T47D (cell line): ENCODE measurements at regions not wholly inside any gene's neighbourhood (a gene's known extent, or its start where the extent isn't known, plus 50 kb on each side); places are given as distances from the start of the nearest gene placed in this dataset.

ENCODE experiments used
- DNase-seq, 2 experiments: peaks; one replicate each; pipeline versions ENCODE4 v3.0.0 to v3.0.0-alpha.2; 2011 to 2012; ENCODE audit warnings: low read depth in 1 of 2, low spot score in 1 of 2
- JUND ChIP-seq: IDR thresholded peaks from 2 replicates; pipeline ENCODE4 v1.6.1; 2012; ENCODE audit warnings: low read depth
- in situ Hi-C: cut with HindIII; loops from 2 replicates; pipeline ENCODE4 v1.10.0; 2016; ENCODE audit warnings: low sequenced_read_pairs, low pct_unique_long_range_greater_than_20kb

DNA sequence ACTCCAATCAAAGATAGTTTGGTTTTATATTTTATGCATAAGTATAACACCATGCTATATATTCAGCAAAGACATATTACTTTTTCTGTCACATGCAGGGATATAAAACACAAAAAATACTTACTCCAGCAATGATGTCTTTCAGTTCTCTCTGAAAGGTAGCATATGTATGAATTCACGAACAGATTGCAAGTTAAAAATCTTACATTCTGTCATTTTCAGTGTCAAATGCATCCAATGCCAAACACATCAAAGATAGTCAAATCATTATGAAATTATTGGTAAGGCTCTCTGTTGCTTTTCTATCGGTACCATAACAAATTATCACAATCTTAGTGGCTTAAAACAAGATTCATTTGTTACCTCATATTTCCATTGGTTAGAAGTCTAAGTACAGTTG is 492.0 kb upstream of the KIF2B start:
- in situ Hi-C loops, result no loop called here
- no peak for DNase-seq
- TF ChIP-seq JUND, result no peak

- in situ Hi-C loops, result no loop called here
- no peak for DNase-seq
- TF ChIP-seq JUND, result no peak
Observed at GRCh38 chr17:53321651-53322050, 501.1 kb upstream of the KIF2B start.

- in situ Hi-C loops, result no loop called here
- no peak for TF ChIP-seq JUND
- DNase-seq, result no peak
Observed at GRCh38 chr17:53319947-53320346, 502.8 kb upstream of the KIF2B start.

DNA sequence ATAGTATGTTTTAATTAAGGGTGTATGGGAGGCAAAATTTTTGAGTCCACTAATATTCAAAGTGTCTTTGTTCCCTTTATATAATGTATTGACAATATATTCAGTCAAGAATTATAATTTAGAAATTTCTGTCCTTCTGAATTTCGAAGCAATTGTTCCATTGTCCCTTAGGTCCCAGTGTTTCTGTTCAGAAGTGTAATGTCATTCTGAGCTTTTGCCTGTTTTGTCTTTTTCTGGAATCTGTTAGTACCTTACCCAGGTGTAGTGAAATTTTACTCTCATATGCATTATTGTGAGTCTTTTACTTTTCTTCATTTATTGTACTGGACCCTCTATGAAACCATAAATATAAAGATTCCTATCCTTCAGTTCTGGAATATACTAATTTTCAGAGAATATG is 505.7 kb upstream of the KIF2B start:
- TF ChIP-seq JUND, result no peak
- in situ Hi-C loops, result no loop called here

GRCh38 chr17:53316073-53316472 is 506.7 kb upstream of the KIF2B start:
- TF ChIP-seq JUND, result no peak
- DNase-seq, result no peak
- in situ Hi-C loops, result no loop called here

More for the DNA sequence above, 505.7 kb upstream of the KIF2B start:
- no peak for DNase-seq

DNA sequence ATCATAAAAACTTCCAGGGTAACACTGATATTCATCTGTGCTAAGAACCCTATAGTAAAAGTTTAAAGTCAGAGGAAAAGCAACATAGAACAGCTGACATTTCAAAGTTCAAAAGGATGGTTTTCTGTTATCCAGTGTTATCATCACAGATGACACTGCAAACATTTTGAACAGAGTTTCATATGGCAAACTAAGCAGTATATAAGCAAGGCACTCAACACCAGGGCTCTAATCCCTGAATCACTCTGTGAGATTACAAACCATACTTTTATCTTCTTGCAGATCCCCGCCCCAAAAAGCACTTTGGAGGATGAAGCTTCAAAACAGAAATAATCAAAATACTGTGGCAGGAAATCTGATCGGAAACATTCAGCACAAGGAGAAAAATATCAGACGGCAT is 508.2 kb upstream of the KIF2B start:
- no peak for DNase-seq
- in situ Hi-C loops, result no loop called here
- TF ChIP-seq JUND, result no peak

DNA sequence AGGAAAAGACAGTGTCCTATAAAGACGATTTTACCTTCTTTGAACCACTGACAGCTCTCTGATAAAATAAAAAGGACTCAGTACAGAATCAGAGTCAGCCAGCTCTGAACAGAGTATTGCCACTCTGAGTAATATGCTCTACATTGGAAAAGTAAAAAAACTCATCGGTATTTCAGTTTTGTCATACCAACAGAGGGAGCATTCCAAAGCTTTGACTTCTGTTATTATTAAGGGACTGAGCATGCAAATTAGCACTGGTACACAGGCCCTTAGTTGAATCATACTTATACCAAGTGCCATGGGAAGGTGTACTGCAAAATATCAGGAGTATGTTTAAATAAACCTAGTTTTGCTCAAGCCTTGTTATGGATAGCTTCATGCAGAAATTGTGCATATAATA is 509.0 kb upstream of the KIF2B start:
- DNase-seq, result no peak
- TF ChIP-seq JUND, result no peak
- in situ Hi-C loops, result no loop called here

DNA sequence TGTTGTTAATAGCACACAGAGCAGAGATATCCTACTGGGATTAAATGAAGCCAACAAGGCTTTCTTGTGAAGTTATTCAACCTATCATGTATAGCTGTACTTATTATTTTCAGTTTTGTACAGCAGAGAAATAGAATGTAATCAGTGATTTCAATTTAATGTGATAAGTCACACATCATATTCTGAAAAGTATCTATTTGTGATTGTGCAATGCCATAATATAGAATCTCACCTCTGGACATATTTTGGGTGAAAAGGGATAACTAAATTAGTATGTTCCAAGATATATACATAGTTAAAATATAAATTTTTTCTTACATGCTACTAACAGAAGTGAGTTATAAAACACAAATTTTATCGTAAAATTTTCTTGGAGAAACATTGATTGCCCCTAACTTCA is 544.3 kb upstream of the KIF2B start:
- TF ChIP-seq JUND, result no peak
- no peak for DNase-seq
- in situ Hi-C loops, result no loop called here

GRCh38 chr17:53273126-53273525 is 549.6 kb upstream of the KIF2B start:
- no peak for DNase-seq
- no peak for TF ChIP-seq JUND
- in situ Hi-C loops, result no loop called here

- in situ Hi-C loops, result no loop called here
- no peak for DNase-seq
- no peak for TF ChIP-seq JUND
Observed at GRCh38 chr17:53270936-53271335, 551.8 kb upstream of the KIF2B start.

DNA sequence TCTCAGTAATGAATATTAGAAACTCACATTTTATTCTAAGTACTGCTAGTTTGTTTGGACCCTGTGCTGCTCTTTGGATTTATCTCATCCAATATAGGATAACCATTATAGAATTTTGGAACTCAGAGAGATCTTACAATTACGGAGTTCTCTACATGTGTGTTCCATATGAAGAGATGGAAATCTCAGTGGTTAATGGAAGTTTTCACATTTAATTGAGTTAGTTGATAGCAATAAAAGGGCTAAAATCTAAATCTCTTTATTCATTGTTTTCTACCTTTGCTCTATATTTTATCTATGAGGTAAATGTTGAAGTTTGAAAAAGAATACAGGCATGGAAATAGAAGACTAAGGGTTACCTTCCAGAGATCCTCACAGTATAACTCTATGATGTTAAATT is 558.0 kb upstream of the KIF2B start:
- TF ChIP-seq JUND, result no peak
- no peak for DNase-seq
- in situ Hi-C loops, result no loop called here

DNA sequence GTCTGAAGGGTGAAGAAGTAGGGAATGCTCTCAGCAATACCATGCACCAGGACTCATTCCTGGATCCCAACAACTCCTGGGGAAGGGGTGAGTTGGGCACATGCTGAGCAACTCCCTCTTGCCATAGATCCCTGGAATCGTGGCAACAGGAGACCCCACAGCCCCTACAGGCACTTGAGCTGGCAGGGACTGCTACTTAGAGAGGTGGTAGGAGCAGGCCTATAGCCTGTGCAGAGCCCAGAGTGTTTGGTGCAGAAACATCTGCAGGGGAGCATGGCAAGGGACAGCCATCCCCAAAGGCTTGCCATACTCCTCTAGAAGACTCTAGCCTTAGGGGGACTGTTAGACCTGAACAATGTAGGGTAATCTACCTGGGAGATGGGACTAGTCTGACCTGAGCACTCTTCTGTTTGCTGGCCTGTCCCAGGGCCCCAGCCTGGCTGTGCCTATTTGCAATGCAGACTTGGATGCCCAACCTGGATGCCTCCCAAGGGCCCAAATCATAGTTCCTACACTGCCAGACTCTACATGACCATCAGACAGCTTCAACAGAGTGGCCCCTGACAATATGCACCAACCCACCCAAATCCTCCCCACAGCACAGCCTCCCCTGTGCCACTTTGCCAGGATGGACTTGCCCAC is 568.6 kb upstream of the KIF2B start:
- no peak for TF ChIP-seq JUND
- in situ Hi-C loops, result no loop called here

GRCh38 chr17:53249036-53249435 is 573.7 kb upstream of the KIF2B start:
- in situ Hi-C loops, result no loop called here
- TF ChIP-seq JUND, result no peak
- no peak for DNase-seq

More for the DNA sequence above, 568.6 kb upstream of the KIF2B start:
- no peak for DNase-seq

- DNase-seq, result no peak
- in situ Hi-C loops, result no loop called here
- no peak for TF ChIP-seq JUND
Observed at GRCh38 chr17:53234138-53234537, 588.6 kb upstream of the KIF2B start.

- no peak for DNase-seq
- no peak for TF ChIP-seq JUND
- in situ Hi-C loops, result no loop called here
Observed at GRCh38 chr17:53227514-53227913, 595.2 kb upstream of the KIF2B start.
